GM21619 (cell line): ENCODE measurements at regions not wholly inside any gene's neighbourhood (a gene's known extent, or its start where the extent isn't known, plus 50 kb on each side); places are given as distances from the start of the nearest gene placed in this dataset.

ENCODE experiments used
- ATAC-seq: cut with Tn5 transposase; IDR thresholded peaks from one replicate; pipeline ENCODE4 v1.9.1; 2021; ENCODE audit not compliant: unreplicated experiment

GRCh38 chr5:82381591-82381990 is 103.4 kb upstream of the RPS23 start:
- no peak for ATAC-seq

GRCh38 chr5:82376307-82376706 is 98.2 kb upstream of the RPS23 start:
- no peak for ATAC-seq

GRCh38 chr5:82375488-82376244 is 97.5 kb upstream of the RPS23 start:
- no peak for ATAC-seq

GRCh38 chr5:82374637-82375036 is 96.5 kb upstream of the RPS23 start:
- no peak for ATAC-seq

- no peak for ATAC-seq
Observed at GRCh38 chr5:82367930-82368329, 89.8 kb upstream of the RPS23 start.

GRCh38 chr5:82365744-82366228 is 87.6 kb upstream of the RPS23 start:
- peak; percentile 63 for ATAC-seq

GRCh38 chr5:82365026-82365425 is 86.9 kb upstream of the RPS23 start:
- ATAC-seq: no peak

- ATAC-seq: no peak
Observed at GRCh38 chr5:82364497-82364896, 86.3 kb upstream of the RPS23 start.

GRCh38 chr5:82363524-82363923 is 85.4 kb upstream of the RPS23 start:
- ATAC-seq: no peak

- no peak for ATAC-seq
Observed at GRCh38 chr5:82362636-82363035, 84.5 kb upstream of the RPS23 start.

- ATAC-seq: no peak
Observed at GRCh38 chr5:82360022-82360421, 81.9 kb upstream of the RPS23 start.

GRCh38 chr5:82359272-82359671 is 81.1 kb upstream of the RPS23 start:
- no peak for ATAC-seq

- no peak for ATAC-seq
Observed at GRCh38 chr5:82358457-82358856, 80.3 kb upstream of the RPS23 start.

- ATAC-seq: peak; percentile 66
Observed at GRCh38 chr5:82356808-82357671, 78.9 kb upstream of the RPS23 start.

- ATAC-seq: no peak
Observed at GRCh38 chr5:82356021-82356420, 77.9 kb upstream of the RPS23 start.

- no peak for ATAC-seq
Observed at GRCh38 chr5:82355496-82355895, 77.3 kb upstream of the RPS23 start.

GRCh38 chr5:82355053-82355452 is 76.9 kb upstream of the RPS23 start:
- ATAC-seq: no peak

GRCh38 chr5:82354543-82354942 is 76.4 kb upstream of the RPS23 start:
- ATAC-seq: no peak

- no peak for ATAC-seq
Observed at GRCh38 chr5:82353522-82353921, 75.4 kb upstream of the RPS23 start.

GRCh38 chr5:82352146-82352791 is 74.1 kb upstream of the RPS23 start:
- ATAC-seq: no peak

- peak; percentile 71 for ATAC-seq
Observed at GRCh38 chr5:82351754-82352145, 73.6 kb upstream of the RPS23 start.

- ATAC-seq: no peak
Observed at GRCh38 chr5:82351297-82351696, 73.1 kb upstream of the RPS23 start.
